AG04450 (cell line): ENCODE measurements at regions not wholly inside any gene's neighbourhood (a gene's known extent, or its start where the extent isn't known, plus 50 kb on each side); places are given as distances from the start of the nearest gene placed in this dataset.

Source experiments
- CTCF ChIA-PET: fragments of 300-600, 350-600 bp; formaldehyde crosslinking; extraction: SDS; loops from one replicate; lab custom pipeline; 2022; ENCODE audit warnings: antibody characterized with exemption, inconsistent platforms; lab: Charles Lee
- POLR2A ChIA-PET: fragments of 350-600 bp; formaldehyde crosslinking; extraction: SDS; loops from one replicate; lab custom pipeline; 2021; ENCODE audit warnings: antibody characterized with exemption, inconsistent platforms; lab: Yijun Ruan, JAX
- DNase-seq: peaks from one replicate; pipeline ENCODE4 v3.0.0-alpha.2; 2011; ENCODE audit warnings: low read depth, low spot score
- H3K27ac ChIP-seq: one replicate; pipeline ENCODE4 v1.5.1; 2012; ENCODE audit warnings: low read depth, low read length, control low read depth
- H3K27me3 ChIP-seq: one replicate; pipeline ENCODE4 v1.6.0; 2012; ENCODE audit warnings: low read length; ENCODE audit not compliant: control insufficient read depth, insufficient read depth
- H3K4me3 ChIP-seq: 2 replicates; pipeline ENCODE4 v1.5.1; 2011; ENCODE audit warnings: mild to moderate bottlenecking, low read depth, low read length, control low read depth
- H3K9me3 ChIP-seq: 2 replicates; pipeline ENCODE4 v1.5.1; 2012; ENCODE audit warnings: low read length; ENCODE audit not compliant: control insufficient read depth, insufficient read depth
- CTCF ChIP-seq: IDR thresholded peaks from 2 replicates; pipeline ENCODE4 v1.5.1; 2011; ENCODE audit warnings: low read depth, low read length, control low read depth, inconsistent platforms

DNA sequence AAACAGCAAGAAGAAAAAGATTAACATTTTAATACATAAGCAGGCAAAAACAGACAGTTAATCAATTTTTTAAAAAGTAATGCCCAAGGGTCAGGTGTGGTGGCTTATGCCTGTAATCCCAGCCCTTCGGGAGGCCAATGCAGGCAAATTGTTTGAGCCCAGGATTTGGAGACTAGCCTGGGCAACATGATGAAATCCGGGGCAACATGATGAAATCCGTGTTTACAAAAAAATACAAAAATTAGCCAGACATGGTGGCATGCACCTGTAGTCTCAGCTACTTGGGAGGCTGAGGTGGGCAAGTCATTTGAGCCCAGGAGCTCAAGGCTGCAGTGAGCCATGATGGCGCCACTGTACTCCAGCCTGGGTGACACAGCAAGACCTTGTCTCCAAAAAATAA is 94.1 kb upstream of the DST start:
- DNase-seq, result no peak
- CTCF ChIA-PET, result no interaction called here
- Histone ChIP-seq H3K4me3 (no peak overlapping the region), H3K27me3 (no peaks in the 10 kb centered on the region), H3K27ac (no peak overlapping the region), H3K9me3 (no peaks in the 10 kb centered on the region)
- POLR2A ChIA-PET, result no interaction called here
- TF ChIP-seq CTCF, result no peak

DNA sequence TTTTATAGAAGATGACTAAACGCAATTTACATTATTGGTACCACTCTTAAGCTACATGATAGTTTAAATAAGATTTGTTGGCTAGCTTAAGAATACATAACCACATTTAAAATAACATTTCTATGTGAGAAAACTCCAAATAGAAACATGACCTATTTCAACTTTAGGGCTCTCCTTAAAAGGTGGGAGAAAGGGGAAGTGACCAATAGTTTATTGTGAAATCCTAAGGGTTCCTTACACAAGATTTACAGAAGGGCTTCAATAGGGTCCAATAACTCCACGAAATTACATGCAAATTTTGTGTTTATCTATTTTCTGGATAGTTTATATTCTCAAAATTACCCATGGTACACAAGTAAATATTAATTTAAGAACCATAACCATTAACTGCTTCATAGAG is 91.6 kb upstream of the DST start:
- Histone ChIP-seq H3K4me3 (no peak overlapping the region), H3K27me3 (no peaks in the 10 kb centered on the region), H3K27ac (no peak overlapping the region), H3K9me3 (no peaks in the 10 kb centered on the region)
- CTCF ChIA-PET, result no interaction called here
- DNase-seq, result no peak
- POLR2A ChIA-PET, result no interaction called here
- TF ChIP-seq CTCF, result no peak

DNA sequence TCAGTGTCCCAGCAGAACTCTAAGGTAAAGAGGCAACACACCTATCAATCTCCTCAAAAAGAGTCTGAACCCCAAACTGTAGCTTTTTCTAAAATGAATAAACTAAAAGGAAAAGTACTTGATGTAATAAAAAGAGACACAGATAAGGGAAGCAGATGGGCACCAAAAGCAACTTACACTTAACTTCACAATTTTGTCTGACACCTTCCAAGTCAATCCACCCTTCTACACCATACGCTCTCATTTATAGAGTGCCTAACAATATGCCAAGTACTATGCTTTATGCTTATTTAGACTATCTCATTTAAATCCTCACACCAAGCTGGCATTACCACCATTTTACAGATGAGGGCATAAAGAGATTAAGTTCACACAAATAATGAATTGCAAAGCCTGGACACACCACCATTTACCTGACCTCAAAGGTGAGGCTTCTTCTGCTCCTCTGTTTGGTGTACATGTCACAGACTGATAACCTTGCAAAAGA is 90.6 kb upstream of the DST start:
- no peak overlapping the region for H3K27ac ChIP-seq
- no peak overlapping the region for H3K4me3 ChIP-seq
- no peaks in the 10 kb centered on the region for H3K9me3 ChIP-seq
- POLR2A ChIA-PET, result no interaction called here
- H3K27me3 ChIP-seq, result no peaks in the 10 kb centered on the region
- no peak for DNase-seq
- no peak for TF ChIP-seq CTCF
- CTCF ChIA-PET, result interaction anchor here (0.9 to 1.1 kb wide), 3 partner anchors 19 to 96 kb away, joined by 3 to 5 read pairs (median 3); no protein-coding TSS in a partner anchor

- Histone ChIP-seq H3K27ac (peak overlapping the region; percentile 32), H3K4me3 (no peak overlapping the region), H3K9me3 (no peaks in the 10 kb centered on the region), H3K27me3 (no peaks in the 10 kb centered on the region)
- POLR2A ChIA-PET, result interaction anchor here (1.1 kb wide), 1 partner anchor 20 kb away, joined by 3 read pairs; no protein-coding TSS in a partner anchor
- no peak for TF ChIP-seq CTCF
- DNase-seq, result no peak
- CTCF ChIA-PET, result interaction anchor here (0.6 to 1.4 kb wide), 4 partner anchors 10 to 25 kb away, joined by 3 to 5 read pairs (median 4); no protein-coding TSS in a partner anchor
Observed at GRCh38 chr6:56732517-56732916, 89.8 kb upstream of the DST start.

DNA sequence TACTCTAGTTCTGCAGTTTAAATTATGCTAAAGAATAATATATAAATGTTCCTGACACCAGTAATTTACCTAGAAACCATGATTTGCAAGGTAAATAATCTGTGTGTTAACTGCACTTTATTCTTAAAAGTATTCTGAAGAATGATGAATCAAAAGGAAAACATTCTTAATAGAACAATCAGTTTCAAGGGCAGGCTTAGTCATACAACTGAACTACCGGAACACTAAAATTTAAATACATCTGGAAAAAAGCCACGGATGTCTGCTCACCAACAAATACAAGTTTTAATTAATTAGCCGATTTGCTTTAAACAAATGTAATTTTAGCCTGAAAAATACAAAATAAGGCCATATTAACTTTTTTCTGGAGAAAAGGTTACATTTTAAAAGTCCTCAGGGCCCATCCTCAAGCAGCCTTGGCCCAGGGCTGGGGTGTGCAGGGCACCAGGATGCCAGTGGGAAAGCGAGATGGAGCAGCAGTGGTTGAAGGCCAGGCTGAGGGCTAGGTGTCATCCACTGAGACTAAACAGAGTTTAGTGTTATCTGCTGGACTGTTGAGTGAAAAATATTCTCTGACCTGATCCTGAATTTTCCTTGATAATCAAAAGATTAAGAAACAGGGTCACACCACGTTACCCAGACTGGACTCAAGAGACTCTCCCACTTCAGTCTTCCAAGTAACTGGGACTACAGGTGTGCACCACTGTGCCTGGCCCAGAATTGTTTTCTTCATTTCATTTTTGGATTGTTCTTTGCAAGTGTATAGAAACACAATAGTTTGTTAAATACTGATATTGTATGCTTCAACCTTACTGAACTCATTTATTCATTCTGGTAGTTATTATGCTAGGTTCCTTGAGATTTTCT is 88.2 kb upstream of the DST start:
- TF ChIP-seq CTCF, result no peak
- Histone ChIP-seq H3K27ac (peak overlapping the region; percentile 53), H3K4me3 (no peak overlapping the region), H3K9me3 (no peaks in the 10 kb centered on the region), H3K27me3 (no peaks in the 10 kb centered on the region)
- ChIA-PET CTCF (interaction anchor here (1.5 kb wide), 2 partner anchors 32 to 121 kb away, joined by 3 to 5 read pairs; no protein-coding TSS in a partner anchor), POLR2A (no interaction called here)
- no peak for DNase-seq
